Right renal cortex interstitium (tissue), 3 donors: ENCODE measurements at regions not wholly inside any gene's neighbourhood (a gene's known extent, or its start where the extent isn't known, plus 50 kb on each side); places are given as distances from the start of the nearest gene placed in this dataset.
A peak's percentile ranks its signal among the peaks of the same experiment; 100 is the strongest.

Experiments used
- DNase-seq, 3 donors: peaks; one replicate each; pipeline ENCODE4 v3.0.0-alpha.2; 2013; ENCODE audit warnings: low read depth in 3 of 3, low spot score in 2 of 3

- DNase-seq = no peak
Measured at GRCh38 chr11:129590030-129590752, 214.5 kb downstream of the BARX2 start.

GRCh38 chr11:129590753-129591475 lies 215.3 kb downstream of the BARX2 start:
- no peak for DNase-seq

GRCh38 chr11:129591527-129591926 lies 215.9 kb downstream of the BARX2 start:
- DNase-seq = no peak

DNA sequence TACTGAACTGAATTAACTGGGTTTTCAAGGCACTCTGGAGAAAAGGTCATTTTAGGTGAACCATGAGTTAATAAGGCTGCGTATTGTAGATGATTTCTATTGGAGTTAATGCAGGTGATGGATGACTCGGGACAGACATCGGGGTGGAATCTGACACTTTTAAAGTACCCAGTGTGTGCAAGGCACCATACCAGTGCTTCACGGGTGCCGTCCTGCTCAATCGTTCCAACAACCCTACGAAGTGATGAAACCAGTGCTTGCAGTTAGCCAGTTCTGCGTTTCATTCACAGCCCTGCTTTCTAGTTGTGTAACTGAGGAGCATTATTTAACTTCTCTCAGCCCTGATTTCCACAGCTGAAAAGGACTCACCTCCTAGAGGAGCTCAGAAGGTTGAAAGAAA lies 216.5 kb downstream of the BARX2 start:
- no peak for DNase-seq

DNA sequence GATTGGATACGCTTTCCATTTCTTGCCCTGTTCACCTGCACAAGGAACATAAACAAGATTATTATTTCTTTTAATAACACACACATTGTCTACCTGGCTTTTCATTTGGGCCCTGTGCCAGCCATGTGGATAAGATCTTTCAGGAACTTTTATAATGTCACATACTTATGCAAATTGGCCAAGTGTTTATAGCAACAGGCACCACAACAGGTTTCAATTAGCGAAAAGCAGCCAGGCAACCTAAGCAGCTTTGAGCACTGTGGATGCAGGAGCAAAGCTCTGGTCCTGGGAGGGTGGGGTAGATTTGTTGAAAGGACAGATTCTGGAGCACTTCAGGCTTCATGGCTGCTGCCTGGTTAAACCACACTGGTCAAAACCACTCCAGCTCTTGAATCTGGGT lies 217.4 kb downstream of the BARX2 start:
- peak; percentile 27 to 54 (median 50) for DNase-seq

DNA sequence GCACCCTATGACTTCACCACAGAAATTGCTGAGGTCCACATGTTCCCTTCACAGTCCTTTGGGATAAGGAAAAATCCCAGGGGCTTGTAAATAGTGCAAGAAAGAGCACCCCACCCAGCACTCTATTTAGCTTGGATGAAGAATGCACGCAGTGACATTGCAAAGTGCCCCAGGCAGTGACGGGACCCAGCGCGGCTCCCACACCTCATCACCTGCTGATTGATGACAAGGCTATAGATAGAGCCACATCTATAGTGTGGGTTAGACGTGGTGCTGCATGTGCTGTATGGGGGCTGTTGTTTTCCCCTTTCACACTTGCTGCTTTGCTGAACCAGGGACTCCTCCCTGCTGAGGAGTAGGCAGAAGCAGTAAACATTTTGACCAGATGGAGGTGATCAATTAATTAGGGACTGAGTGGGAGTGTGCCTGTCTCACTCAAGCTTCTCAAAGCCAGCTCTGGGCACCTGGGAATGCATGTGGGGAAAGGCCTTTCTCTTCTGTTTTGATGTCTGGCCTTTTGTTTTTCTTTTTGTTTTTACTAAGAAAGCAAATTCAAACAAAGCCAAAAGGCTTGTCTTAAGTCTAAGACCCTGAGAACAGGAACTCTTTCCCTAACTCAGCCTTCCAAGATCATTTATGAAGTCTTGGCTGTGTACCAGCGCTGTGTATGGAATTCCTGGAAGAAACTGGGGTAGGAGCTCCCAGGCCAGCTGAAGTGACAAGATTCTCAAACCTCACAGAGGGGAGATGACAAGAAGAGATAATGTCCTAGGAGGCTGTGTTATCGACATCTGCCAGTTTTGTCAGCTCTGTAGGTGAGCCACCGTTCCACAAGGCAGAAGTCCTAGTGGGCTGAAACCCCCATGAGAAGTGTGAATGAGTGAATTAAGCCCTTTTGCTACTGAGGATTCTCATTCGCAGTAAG lies 219.7 kb downstream of the BARX2 start:
- no peak for DNase-seq

- DNase-seq = no peak
Measured at GRCh38 chr11:129596351-129596750, 219.3 kb upstream of the TMEM45B start.

GRCh38 chr11:129598378-129598777 lies 217.3 kb upstream of the TMEM45B start:
- DNase-seq = no peak

GRCh38 chr11:129605815-129606214 lies 209.8 kb upstream of the TMEM45B start:
- no peak for DNase-seq

DNA sequence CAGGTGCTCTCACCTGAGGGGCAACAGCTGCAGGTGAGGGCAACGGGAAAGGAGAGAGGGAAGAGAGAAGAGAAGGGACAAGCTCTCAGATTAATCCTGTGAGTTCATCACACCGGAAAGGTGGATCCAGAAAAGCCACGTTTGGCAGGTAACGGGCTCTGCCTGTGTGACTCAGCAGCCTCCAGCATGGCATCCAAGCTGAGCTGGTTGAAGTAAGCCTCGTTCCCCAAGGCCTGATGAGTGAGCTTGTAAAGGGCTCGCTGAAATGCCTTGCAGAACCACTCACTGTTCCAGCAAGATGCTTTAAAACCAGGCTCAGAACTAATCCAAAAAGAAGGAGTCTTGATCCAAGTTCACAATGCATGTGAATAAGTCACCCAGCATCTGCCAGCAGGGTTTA lies 206.9 kb upstream of the TMEM45B start:
- DNase-seq = no peak

DNA sequence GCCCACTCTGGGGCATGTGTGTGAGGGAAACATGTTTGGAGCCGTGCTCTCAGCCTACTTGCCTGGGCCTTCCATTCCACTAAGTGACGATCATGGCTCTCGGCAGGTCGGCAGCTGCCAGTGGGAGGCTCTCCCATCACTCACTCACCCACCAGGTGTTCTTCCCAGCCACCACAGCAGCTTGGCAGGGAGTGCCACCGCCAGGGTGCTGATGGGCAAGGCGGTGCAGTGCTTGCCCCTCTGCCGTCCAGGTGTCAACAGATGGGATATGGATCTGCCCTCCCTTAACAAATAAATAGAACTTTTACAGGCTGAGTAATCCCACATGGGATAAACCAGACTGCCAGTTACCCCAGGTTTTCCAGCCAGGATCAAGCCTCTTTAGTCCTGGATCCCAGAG lies 205.5 kb upstream of the TMEM45B start:
- no peak for DNase-seq

DNA sequence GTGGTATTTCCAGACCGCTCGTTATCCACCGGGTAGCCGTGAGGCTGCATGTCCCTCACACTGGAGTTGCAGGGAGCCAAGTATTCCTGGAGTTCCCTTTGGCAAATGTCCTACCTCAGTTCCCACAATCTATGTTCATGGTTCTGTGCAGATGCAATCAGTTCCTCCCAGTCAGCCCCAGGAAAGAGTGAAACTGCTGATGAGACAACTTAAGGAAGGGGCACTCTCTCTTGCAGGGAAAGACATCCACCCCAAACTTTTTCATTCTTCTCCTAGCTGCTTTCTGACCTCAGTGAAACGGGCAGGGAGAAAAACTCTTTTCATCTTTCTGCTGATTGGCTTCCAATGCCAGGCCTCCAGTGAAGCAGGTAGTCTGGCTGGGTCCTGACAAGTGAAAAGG lies 205.1 kb upstream of the TMEM45B start:
- DNase-seq = no peak

DNA sequence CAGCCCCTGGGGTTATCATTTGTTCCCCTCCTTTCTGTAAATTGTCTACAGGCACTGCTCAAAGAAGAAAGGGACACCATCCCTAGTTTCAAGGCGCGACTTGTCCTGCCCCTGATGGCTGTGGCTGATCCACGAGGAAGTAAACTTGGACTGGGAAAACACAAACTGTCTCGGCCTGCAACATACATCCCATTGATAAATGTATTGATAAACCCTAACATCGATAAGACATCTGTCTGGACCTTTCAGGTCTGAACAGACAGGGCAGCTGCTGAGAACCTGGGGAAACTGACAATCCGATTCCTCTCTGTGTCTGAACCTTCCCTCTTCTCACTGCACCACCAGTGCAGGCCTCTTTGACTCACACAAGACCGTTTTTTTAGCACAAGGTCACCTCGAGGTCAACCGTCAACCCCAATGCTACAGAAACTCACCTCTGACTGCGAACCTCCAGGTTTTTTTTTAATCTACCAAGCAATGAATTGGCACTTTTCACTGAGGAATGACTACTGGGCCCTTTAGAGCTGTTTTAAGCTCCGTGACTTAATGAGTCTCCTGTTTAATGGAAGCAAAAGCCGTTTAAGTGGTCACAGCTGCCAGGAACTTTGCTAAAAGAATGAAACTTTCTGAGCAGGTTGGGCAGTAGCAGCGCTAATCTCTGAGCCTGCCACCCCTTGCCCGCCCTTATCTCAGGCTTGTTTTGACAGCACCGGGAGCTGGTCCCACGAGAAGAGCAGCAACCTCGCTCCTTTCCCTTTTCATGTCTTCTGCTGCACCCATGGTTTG lies 203.8 kb upstream of the TMEM45B start:
- DNase-seq = no peak

DNA sequence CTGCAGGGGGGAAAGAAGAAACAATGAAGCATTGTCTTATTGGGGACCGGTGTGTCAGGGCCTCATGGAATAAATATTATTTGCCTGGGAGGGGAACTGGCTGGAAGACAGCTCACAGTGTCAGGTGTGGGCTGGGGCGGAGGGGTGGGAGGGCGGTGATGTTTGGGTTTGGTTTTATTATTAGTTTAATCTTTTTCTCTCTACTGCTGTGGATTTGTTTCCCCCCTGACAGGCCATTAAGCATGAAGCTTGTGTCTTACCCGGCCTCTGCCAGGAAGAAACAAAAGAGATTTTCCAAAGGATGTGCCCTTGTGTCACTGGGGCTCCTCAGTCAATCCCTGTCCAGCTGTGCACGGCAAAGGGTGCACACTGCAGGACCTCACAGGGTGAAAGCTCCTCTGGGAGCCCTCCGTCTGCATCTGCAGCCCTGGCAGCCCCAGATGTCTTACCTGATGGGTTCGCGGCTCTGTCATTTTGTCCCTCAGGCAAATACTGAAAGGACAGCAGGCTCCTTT lies 203.1 kb upstream of the TMEM45B start:
- DNase-seq = no peak

GRCh38 chr11:129613071-129613470 lies 202.6 kb upstream of the TMEM45B start:
- DNase-seq = no peak

DNA sequence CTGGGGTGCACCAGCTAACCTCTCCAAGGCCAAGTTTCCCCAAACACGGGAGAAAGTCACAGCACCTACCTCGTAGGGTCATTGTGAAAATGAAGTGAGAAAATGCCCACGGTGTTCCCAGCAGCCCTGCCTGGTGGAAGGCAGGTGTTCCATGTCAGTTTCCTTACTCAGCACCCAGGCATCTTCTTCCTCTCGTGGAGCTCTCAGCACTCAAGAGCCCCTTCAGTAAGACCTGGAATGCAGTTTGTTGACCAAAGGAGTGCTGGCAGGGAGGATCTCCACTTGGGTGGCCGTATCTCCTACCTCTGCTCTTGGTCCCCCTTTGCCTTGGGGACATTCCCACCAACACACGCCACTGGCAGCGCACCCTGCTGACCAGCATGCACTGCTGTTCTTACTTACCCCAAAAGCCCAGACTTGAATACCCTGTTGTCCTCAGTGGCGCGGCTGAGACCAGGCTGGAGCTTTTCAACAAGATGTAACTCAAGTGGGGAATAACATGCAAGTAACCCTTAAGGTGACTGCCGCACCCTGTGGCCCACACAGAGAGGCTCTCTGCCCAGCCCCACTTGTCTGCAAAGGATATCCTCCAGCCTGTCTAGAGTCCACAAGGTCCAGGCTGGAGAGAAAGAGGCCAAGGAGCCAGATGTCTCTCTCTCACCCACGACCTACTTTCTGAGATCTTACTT lies 201.2 kb upstream of the TMEM45B start:
- no peak for DNase-seq

DNA sequence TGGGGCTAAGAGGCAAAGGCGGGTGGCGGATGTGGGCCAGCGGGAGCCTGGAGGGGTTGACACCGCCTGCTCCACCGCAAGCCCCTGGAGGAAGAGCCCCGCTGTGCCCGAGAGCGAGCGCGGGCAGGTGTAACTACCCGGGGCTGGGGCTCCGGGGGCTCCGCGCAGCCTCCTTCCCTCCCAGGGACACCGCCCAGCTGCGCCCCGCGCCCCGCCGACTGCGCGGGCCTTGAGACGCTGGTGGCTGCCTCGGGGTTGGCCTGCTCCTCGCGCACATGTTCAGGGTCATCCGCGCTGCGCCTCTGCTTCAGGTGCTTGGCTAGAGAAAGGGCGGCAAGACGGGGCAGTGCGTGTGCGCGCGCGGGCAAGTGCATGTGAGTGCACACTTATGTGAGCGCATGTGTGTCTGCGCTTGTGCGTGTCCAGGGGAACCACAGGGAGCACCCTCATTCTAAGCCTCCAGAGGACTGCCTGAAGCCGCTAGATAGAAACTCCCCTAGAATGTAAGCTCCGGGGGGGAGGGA lies 197.5 kb upstream of the TMEM45B start:
- DNase-seq = no peak

DNA sequence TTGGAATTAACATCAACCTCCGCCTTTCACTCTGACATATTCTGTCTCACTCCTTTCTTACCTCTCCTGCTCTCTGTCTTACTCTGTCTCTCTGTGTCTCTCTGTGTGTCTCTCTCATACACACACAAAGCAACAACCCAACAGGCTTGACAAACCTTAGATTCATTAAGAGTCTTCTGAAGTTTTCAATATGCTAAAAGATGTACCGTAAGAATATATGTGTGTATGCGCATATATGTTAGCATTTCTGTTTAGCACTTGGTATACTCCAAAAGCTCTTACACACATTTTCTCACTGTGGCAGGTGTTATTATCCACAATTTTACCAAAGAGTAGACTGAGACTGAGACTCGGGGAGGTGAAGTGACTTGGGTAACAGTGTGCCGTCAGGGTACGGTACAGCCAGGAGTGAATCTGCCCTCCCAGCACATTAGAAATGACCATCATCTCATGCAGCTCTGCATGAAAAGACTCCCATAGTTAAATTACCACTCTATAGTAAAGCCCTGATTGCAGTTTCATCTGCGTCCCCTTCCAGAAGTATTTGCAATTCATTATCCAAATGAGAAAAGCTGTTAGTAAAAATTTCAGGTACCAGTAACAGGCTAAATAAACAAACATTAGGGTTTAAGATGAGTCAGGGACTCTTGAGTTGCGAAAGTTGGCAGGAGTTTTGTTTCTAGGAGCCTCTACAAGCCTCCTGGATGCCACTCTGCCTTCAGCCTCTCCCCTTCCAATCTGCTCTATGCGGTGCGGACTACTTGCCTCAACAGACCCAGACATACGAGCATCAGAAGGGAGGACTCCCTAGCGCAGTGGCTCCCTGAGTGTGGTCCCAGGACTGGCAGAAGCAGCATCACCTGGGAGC lies 195.2 kb upstream of the TMEM45B start:
- no peak for DNase-seq

DNA sequence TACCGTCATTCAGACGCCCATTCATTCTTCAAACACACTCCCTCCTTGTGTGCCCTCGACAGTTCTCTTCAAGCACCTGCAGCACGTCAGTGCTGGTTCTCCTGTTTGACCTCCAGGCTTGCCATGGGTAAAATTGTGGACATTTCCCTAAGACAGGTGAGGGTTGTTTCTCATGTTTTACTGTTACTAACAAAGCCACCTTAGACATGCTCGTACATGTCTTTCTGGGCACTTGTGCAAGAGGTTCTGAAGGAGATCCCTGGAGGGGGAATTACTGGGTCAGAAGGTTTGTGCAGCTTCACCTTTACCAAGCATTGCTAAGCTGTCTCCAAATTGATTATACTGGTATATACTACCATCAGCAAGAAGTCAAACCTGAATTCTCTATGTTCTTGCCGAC lies 189.7 kb upstream of the TMEM45B start:
- no peak for DNase-seq
